ENCODE measurements at regions not wholly inside any gene's neighbourhood (a gene's known extent, or its start where the extent isn't known, plus 50 kb on each side); places are given as distances from the start of the nearest gene placed in this dataset.

DNA sequence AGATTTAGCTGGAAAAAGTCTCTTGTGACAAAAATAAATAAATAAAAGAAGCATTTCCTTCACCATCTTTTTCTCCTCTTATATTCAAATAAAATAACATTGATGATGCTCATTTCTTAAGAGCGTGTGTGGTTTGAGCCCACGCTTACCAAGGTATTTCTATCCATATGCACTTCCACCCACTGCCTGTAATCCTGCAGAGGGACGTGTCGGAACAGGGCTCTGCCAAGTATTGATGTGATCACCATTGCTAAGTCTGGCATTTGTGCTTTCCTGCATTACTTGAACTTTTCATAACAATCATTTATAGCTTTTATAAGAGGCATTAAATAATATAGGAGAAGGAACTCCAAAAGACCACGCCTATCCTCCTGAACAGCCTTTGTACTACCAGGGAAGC lies 107.6 kb downstream of the SHANK2 start:
- no peak for DNase-seq
- H3K36me3 ChIP-seq: no peaks in the 10 kb centered on the region
- intact Hi-C loops (cut with DNase I): no loop called here
- H3K4me3 ChIP-seq: no peak overlapping the region
- peaks cover 0 to 13% (median 9%) of the 10 kb centered on the region in 3 donors for H3K4me1 ChIP-seq
- WGBS, 2 donors: 25 to 41% methylated on average over 5 of the region's 5 CpGs
- H3K27ac ChIP-seq: no peak overlapping the region
- H3K27me3 ChIP-seq: peaks cover 0 to 38% (median 0%) of the 10 kb centered on the region in 4 donors
- TF ChIP-seq, protein P1, sequence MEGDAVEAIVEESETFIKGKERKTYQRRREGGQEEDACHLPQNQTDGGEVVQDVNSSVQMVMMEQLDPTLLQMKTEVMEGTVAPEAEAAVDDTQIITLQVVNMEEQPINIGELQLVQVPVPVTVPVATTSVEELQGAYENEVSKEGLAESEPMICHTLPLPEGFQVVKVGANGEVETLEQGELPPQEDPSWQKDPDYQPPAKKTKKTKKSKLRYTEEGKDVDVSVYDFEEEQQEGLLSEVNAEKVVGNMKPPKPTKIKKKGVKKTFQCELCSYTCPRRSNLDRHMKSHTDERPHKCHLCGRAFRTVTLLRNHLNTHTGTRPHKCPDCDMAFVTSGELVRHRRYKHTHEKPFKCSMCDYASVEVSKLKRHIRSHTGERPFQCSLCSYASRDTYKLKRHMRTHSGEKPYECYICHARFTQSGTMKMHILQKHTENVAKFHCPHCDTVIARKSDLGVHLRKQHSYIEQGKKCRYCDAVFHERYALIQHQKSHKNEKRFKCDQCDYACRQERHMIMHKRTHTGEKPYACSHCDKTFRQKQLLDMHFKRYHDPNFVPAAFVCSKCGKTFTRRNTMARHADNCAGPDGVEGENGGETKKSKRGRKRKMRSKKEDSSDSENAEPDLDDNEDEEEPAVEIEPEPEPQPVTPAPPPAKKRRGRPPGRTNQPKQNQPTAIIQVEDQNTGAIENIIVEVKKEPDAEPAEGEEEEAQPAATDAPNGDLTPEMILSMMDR (IDR thresholded peaks at IDR 0.05): no peak
- TF ChIP-seq POLR2A (IDR thresholded peaks at IDR 0.05): no peak
- no peaks in the 10 kb centered on the region for H3K9me3 ChIP-seq

DNA sequence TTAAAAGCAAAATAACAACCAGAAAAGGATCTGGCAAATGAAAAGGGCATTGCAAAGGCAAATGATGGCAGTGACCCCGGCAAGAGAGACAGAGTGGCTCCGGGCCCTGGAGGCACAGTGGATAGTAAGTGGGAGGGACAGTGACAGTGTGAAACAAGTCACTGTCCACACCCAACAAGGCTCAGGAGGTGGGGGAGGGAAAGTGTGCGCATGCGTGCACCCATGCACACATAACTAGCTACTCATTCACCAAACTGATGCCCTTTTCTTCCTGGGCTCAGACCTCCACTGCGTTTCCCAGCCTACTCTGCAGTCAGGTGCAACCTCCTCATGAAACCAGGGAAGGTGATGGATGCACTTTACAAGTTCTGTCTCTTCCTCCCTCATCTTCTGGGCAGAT lies 108.4 kb downstream of the SHANK2 start:
- peaks cover 0 to 34% (median 0%) of the 10 kb centered on the region in 4 donors for H3K27me3 ChIP-seq

DNA sequence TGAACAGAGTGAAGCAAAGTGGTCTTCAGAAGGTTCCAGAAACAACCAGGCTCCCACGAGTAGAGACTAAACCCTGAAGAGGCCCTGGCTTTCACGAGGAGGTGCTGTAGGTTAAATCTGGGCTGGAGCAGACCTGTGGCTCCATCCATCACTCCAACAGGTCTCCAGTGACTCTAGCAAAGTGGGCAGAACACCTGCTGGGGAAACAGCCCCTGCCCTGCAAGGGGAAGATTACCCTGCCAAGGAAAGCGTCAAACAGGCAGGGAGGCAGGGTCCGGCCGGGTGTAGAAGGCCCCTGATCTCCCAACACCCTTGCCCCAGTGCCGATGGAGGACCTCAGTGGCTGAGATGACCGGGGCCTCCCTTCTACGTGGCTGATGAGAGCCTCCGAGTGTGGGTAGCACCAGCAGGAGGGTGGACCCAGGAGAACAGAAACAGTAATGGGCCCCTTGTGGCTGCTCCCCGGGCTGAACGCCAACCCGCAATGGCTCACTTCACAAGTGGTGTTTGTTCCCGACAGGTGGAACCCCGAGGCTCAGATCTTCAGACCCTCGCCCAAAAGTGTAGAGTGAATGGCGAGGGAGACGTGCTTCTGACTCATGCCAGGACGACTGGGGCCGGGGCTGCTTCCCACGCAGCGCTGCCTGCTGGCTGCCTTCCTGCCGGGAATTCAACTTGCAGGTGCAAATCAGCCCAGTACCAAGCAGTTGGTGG lies 112.0 kb downstream of the SHANK2 start:
- peaks cover 0 to 8% (median 0%) of the 10 kb centered on the region in 4 donors for H3K27me3 ChIP-seq
- TF ChIP-seq, protein P1 (IDR thresholded peaks at IDR 0.05): no peak
- no peak for TF ChIP-seq POLR2A (IDR thresholded peaks at IDR 0.05)
- intact Hi-C loops (cut with DNase I): no loop called here
- H3K4me1 ChIP-seq: peaks cover 0 to 16% (median 9%) of the 10 kb centered on the region in 3 donors
- peak overlapping the region in 1 of 4 donors; percentile 30 for H3K27ac ChIP-seq
- no peak for DNase-seq
- no peaks in the 10 kb centered on the region for H3K36me3 ChIP-seq
- WGBS, 2 donors: 36 to 78% methylated on average over 6 to 12 of the region's 22 CpGs
- H3K4me3 ChIP-seq: no peak overlapping the region
- H3K9me3 ChIP-seq: no peaks in the 10 kb centered on the region

More for the DNA sequence above, 108.4 kb downstream of the SHANK2 start:
- no peaks in the 10 kb centered on the region for H3K36me3 ChIP-seq
- WGBS, 2 donors: 87 to 90% methylated on average over 5 of the region's 5 CpGs
- DNase-seq: no peak
- H3K4me3 ChIP-seq: no peak overlapping the region
- TF ChIP-seq POLR2A (IDR thresholded peaks at IDR 0.05): no peak
- TF ChIP-seq, protein P1 (IDR thresholded peaks at IDR 0.05): no peak
- no peak overlapping the region for H3K27ac ChIP-seq
- no peaks in the 10 kb centered on the region for H3K9me3 ChIP-seq
- intact Hi-C loops (cut with DNase I): no loop called here
- H3K4me1 ChIP-seq: peaks cover 0 to 16% (median 9%) of the 10 kb centered on the region in 3 donors

DNA sequence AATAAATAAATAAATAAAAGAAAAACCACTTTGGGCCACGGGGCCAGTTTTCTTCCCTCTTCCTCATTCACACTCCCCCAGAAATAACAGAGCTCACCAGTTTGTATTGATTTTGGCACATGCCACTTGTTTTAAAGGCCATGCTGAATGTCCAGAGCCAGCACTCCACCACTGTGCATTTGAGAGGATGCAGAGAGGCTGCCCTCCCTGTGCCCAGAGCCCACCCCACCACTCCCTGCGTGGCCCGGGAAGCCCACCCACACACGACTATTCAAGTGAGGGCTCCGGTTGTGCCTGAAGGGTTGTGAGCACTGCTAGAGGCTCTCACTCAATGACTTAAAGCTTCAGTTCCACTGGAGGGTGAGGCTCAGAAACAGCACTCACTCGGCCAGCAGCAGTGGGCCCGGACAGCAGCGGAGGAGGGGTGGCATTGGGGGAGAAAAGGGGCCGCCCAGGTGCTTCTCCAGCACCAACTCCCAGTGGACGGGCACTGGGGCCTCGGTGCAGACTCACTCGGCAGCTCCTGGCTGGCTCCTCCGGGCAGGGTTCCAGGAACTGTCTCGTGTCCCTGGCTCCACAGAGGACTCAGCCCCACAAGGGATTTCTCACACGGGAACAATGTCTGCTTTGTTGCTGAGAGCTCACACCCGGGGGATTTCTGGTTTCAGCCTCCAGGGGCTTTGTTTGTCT lies 112.7 kb downstream of the SHANK2 start:
- Histone ChIP-seq H3K27me3 (peaks cover 0 to under 1% (median 0%) of the 10 kb centered on the region in 4 donors), H3K36me3 (no peaks in the 10 kb centered on the region), H3K27ac (peak overlapping the region in 1 of 4 donors; percentile 30), H3K9me3 (no peaks in the 10 kb centered on the region), H3K4me1 (peaks cover 0 to 16% (median 9%) of the 10 kb centered on the region in 3 donors), H3K4me3 (no peak overlapping the region)
- intact Hi-C loops (cut with DNase I): no loop called here
- no peak for DNase-seq
- WGBS, 2 donors: 17 to 41% methylated on average over 10 to 12 of the region's 16 CpGs
- TF ChIP-seq, protein P1 (IDR thresholded peaks at IDR 0.05): no peak
- no peak for TF ChIP-seq POLR2A (IDR thresholded peaks at IDR 0.05)
